ENCODE measurements at regions not wholly inside any gene's neighbourhood (a gene's known extent, or its start where the extent isn't known, plus 50 kb on each side); places are given as distances from the start of the nearest gene placed in this dataset.
A peak's percentile ranks its signal among the peaks of the same experiment; 100 is the strongest.
"Not testable (repeated sequence)": the region's sequence is repeated elsewhere in the genome, so short reads cannot be mapped to it uniquely, and the experiment has no call there.

- Mint-ChIP-seq H3K4me3 (no peak overlapping the region), H3K27me3 (ENCODE audit: insufficient read depth) (no peaks in the 10 kb centered on the region), H3K9me3 (no peaks in the 10 kb centered on the region), H3K4me1 (no peaks in the 10 kb centered on the region), H3K36me3 (ENCODE audit: low read depth) (no peaks in the 10 kb centered on the region), H3K27ac (no peak overlapping the region)
- Histone ChIP-seq H3K9me3 (ENCODE audit: control insufficient read depth, low read length) (no peaks in the 10 kb centered on the region), H3K36me3 (ENCODE audit: control insufficient read depth, insufficient read depth, low read length) (no peaks in the 10 kb centered on the region), H3K4me1 (ENCODE audit: control insufficient read depth, insufficient read depth, low read length) (no peaks in the 10 kb centered on the region), H3K4me3 (ENCODE audit: low read length) (no peak overlapping the region), H3K27me3 (ENCODE audit: control insufficient read depth, insufficient read depth, low read length, poor library complexity, severe bottlenecking) (no peaks in the 10 kb centered on the region), H3K9ac (ENCODE audit: extremely low read depth, low read length, poor library complexity, severe bottlenecking) (no peak overlapping the region), H3K27ac (ENCODE audit: low read depth, low read length) (no peak overlapping the region)
- no peak for TF ChIP-seq CTCF (conservative IDR thresholded peaks at IDR 0.05)
- WGBS, 2 experiments (ENCODE audit: insufficient coverage in 1 of 2, insufficient read length in 1 of 2), result 80 to 92% methylated on average over 2 to 5 of the region's 5 CpGs
- no peak for DNase-seq
These were observed 268.9 kb upstream of the SMIM21 start for GRCh38 chr18:75696391-75696790.

- Histone ChIP-seq H3K27ac (ENCODE audit: low read depth, low read length) (no peak overlapping the region), H3K27me3 (ENCODE audit: control insufficient read depth, insufficient read depth, low read length, poor library complexity, severe bottlenecking) (no peaks in the 10 kb centered on the region), H3K9me3 (ENCODE audit: control insufficient read depth, low read length) (no peaks in the 10 kb centered on the region), H3K4me1 (ENCODE audit: control insufficient read depth, insufficient read depth, low read length) (no peaks in the 10 kb centered on the region), H3K36me3 (ENCODE audit: control insufficient read depth, insufficient read depth, low read length) (no peaks in the 10 kb centered on the region), H3K4me3 (ENCODE audit: low read length) (no peak overlapping the region), H3K9ac (ENCODE audit: extremely low read depth, low read length, poor library complexity, severe bottlenecking) (no peak overlapping the region)
- H3K27ac Mint-ChIP-seq, result no peak overlapping the region
- no peaks in the 10 kb centered on the region for H3K36me3 Mint-ChIP-seq (ENCODE audit: low read depth)
- TF ChIP-seq CTCF (conservative IDR thresholded peaks at IDR 0.05), result no peak
- H3K4me1 Mint-ChIP-seq, result no peaks in the 10 kb centered on the region
- WGBS, 2 experiments (ENCODE audit: insufficient coverage in 1 of 2, insufficient read length in 1 of 2), result 88 to 100% methylated on average over 1 to 5 of the region's 5 CpGs
- no peak for DNase-seq
- no peaks in the 10 kb centered on the region for H3K9me3 Mint-ChIP-seq
- no peaks in the 10 kb centered on the region for H3K27me3 Mint-ChIP-seq (ENCODE audit: insufficient read depth)
- H3K4me3 Mint-ChIP-seq, result no peak overlapping the region
These were observed 266.8 kb upstream of the SMIM21 start for GRCh38 chr18:75694292-75694691.

- TF ChIP-seq CTCF (conservative IDR thresholded peaks at IDR 0.05), result peak; percentile 65
- Mint-ChIP-seq H3K4me3 (no peak overlapping the region), H3K27me3 (ENCODE audit: insufficient read depth) (peaks cover 1% of the 10 kb centered on the region), H3K9me3 (no peaks in the 10 kb centered on the region), H3K27ac (no peak overlapping the region), H3K36me3 (ENCODE audit: low read depth) (no peaks in the 10 kb centered on the region), H3K4me1 (no peaks in the 10 kb centered on the region)
- Histone ChIP-seq H3K9ac (ENCODE audit: extremely low read depth, low read length, poor library complexity, severe bottlenecking) (no peak overlapping the region), H3K4me3 (ENCODE audit: low read length) (no peak overlapping the region), H3K27ac (ENCODE audit: low read depth, low read length) (no peak overlapping the region), H3K4me1 (ENCODE audit: control insufficient read depth, insufficient read depth, low read length) (no peaks in the 10 kb centered on the region), H3K9me3 (ENCODE audit: control insufficient read depth, low read length) (no peaks in the 10 kb centered on the region), H3K36me3 (ENCODE audit: control insufficient read depth, insufficient read depth, low read length) (no peaks in the 10 kb centered on the region), H3K27me3 (ENCODE audit: control insufficient read depth, insufficient read depth, low read length, poor library complexity, severe bottlenecking) (no peaks in the 10 kb centered on the region)
- WGBS, 2 experiments (ENCODE audit: insufficient coverage in 1 of 2, insufficient read length in 1 of 2), result 86 to 98% methylated on average over 8 of the region's 8 CpGs
- DNase-seq, result peak; percentile 67
These were observed 264.0 kb upstream of the SMIM21 start for GRCh38 chr18:75691483-75691882.

- H3K36me3 Mint-ChIP-seq (ENCODE audit: low read depth); H3K27ac Mint-ChIP-seq; H3K36me3 ChIP-seq (ENCODE audit: control insufficient read depth, insufficient read depth, low read length); H3K4me1 ChIP-seq (ENCODE audit: control insufficient read depth, insufficient read depth, low read length); H3K9me3 Mint-ChIP-seq; H3K27me3 Mint-ChIP-seq (ENCODE audit: insufficient read depth); H3K9me3 ChIP-seq (ENCODE audit: control insufficient read depth, low read length); H3K4me1 Mint-ChIP-seq; H3K9ac ChIP-seq (ENCODE audit: extremely low read depth, low read length, poor library complexity, severe bottlenecking); H3K27me3 ChIP-seq (ENCODE audit: control insufficient read depth, insufficient read depth, low read length, poor library complexity, severe bottlenecking); H3K27ac ChIP-seq (ENCODE audit: low read depth, low read length); H3K4me3 Mint-ChIP-seq; H3K4me3 ChIP-seq (ENCODE audit: low read length); DNase-seq: not testable (repeated sequence)
- 91 to 100% methylated on average over 2 to 3 of the region's 3 CpGs for WGBS, 2 experiments (ENCODE audit: insufficient coverage in 1 of 2, insufficient read length in 1 of 2)
These were observed 262.8 kb upstream of the SMIM21 start for GRCh38 chr18:75690283-75690682.

Measured in endodermal cell (in vitro differentiated cells).